DMS114 treated with DMSO at 0.1 percent for 48 hours (cell line): ENCODE measurements at regions not wholly inside any gene's neighbourhood (a gene's known extent, or its start where the extent isn't known, plus 50 kb on each side); places are given as distances from the start of the nearest gene placed in this dataset.
"Not testable (repeated sequence)": the region's sequence is repeated elsewhere in the genome, so short reads cannot be mapped to it uniquely, and the experiment has no call there.

ENCODE experiments used
- DNase-seq: peaks from one replicate; lab custom pipeline; 2025; ENCODE audit not compliant: unreplicated experiment; lab: John Stamatoyannopoulos, UW

DNA sequence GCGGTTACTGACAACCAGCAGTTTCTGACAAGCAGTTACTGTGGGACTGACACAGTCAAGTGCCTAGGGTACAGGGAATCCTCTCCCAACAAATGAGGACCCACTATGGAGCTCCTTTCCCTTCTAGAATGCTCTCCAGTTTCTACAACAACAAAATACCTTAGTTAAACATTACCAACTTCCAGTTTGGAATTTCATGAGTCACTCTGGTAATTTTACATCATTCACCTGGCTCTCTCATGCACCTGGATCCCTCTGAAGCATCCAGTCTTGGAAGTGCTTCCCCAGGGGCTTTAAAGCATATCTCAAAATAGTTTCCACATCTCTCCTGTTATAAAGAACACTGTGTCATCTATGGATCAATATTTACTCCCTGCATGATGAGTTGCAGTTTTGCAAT is 286.7 kb upstream of the SPTLC3 start:
- no peak for DNase-seq

DNA sequence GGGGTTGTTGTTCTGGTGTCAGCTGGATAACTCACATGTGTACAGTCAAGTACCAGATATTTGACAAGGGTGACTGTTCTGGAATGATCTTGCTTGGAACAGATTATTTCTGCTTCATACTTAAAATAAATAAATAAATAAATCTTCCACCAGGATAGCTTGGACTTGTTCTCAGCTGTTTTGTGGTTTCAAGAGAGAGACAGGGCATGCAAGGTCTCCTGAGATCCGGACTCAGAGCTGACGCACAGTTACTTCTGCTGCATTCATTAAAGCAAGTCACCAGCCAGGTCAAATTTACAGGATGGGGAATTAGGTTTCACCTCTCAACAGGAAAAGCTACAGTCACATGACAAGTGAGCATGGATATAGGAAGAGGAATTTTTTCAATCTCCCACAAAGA is 285.0 kb upstream of the SPTLC3 start:
- no peak for DNase-seq

DNA sequence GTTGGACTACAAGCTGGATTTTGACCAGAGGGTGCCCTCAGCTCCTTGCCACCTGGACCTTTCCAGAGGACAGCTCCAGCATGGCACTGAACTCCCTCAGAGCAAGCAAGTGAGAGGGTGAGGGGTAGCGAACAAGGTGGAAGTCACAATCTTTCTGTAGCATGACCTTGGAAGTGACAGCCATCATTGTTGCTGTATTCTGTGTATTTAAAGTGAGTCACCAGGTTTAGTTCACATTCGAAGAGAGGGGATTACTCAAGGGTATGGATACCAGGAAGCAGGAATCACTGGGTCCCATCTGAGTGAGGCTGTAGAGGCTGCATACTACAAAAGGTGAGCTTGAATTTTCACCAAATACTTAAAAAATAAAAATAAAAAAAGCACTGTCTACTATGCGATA is 280.0 kb upstream of the SPTLC3 start:
- DNase-seq, result no peak

GRCh38 chr20:12729326-12729725 is 279.4 kb upstream of the SPTLC3 start:
- no peak for DNase-seq

DNA sequence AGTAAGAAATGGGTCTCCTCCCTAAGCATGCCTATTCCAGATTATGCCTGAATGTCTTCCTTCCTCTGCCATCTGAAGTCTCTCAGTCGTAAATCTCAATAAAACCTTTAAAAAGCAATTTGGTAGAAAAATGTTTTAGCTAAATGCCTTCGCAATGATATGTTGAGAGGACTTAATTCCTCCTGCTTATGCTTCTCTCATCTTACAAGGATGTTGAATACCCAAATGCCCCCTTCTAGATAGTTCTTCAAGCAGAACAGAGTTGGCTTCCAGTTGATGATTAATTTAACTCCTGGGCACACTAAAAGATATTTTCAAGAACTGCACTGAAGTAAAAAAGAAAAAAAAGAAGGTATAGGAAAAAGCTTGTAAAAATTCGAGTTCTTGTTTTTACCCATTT is 275.0 kb upstream of the SPTLC3 start:
- no peak for DNase-seq

- DNase-seq, result no peak
Observed at GRCh38 chr20:12737497-12737896, 271.3 kb upstream of the SPTLC3 start.

- DNase-seq, result no peak
Observed at GRCh38 chr20:12737900-12738299, 270.9 kb upstream of the SPTLC3 start.

DNA sequence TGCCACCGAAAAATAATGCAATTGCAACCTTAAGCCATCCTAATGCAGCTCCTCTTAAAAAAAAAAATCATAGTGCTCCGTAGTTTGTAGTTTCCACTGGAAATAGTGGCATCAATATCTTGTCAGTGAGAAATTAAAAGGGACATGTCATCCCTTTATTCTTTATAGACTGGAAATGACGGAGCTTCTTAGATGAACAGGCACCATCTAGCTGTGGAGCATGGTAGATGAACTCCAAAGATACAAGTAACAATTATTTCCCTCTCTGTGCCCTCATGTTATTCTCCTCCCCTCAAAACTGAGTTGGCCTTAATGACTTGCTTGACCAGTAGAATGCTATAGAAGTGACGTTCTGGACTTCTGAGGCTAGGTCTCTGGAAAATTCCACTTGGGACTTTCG is 268.1 kb upstream of the SPTLC3 start:
- DNase-seq, result no peak

GRCh38 chr20:12744037-12744436 is 264.7 kb upstream of the SPTLC3 start:
- no peak for DNase-seq

DNA sequence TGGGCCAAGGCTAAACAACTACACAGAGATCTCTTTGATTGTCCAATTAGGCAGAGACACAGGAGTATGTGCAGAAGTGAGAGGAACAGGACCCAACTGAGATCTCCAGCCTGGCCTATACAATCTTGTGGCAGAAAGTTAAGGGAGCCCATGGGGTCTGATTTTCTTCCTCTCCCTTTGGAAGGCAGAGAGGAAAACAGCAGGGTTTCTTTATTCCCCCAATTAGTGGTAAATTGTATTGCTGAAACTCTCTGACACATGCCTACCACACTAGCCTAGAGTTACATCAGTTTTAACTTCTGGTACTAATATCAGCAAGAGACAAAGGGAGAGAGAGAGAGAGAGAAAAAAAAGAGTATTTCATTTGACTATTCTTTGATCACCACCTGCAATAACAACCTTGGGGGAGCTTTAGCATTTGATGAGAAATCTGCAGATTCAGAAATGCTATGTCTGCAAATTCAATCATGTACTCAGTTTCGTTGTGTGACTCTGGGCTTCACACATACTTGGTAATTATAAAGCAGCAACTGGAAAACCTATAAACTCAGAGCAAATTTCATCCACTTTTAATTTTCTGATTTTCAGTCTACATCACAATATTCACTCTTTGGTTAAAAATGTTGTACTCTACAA is 260.3 kb upstream of the SPTLC3 start:
- no peak for DNase-seq

DNA sequence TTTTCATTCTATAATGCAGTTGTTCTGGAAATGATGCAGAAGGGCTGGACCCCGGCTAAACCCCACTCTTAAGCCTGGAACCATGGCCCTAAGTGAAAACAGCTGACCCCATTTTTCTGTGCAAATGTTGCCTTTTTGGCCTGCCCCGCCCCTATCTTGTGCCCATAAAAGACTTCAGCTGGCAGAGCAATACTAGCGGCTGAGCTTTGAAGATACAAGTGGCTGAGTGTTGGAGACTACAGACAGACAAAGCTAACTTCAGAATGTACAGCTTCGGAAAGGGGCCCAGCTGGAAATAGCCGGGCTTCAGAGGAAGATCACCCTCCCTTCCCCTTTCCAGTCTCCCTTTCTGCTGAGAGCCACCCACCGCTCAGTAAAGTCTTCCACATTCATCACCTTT is 258.6 kb upstream of the SPTLC3 start:
- DNase-seq, result no peak

- not testable (repeated sequence) for DNase-seq
Observed at GRCh38 chr20:12752900-12753693, 255.7 kb upstream of the SPTLC3 start.

DNA sequence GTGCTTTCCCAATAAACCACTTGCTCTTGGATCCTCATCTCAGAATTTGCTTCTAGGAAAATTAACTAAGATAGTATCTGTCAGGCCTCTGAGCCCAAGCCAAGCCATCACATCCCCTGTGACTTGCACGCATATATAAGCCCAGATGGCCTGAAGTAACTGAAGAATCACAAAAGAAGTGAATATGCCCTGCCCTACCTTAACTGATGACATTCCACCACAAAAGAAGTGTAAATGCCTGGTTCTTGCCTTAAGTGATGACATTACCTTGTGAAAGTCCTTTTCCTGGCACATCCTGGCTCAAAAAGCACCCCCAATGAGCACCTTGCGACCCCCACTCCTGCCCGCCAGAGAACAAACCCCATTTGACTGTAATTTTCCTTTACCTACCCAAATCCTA is 255.0 kb upstream of the SPTLC3 start:
- DNase-seq, result not testable (repeated sequence)

DNA sequence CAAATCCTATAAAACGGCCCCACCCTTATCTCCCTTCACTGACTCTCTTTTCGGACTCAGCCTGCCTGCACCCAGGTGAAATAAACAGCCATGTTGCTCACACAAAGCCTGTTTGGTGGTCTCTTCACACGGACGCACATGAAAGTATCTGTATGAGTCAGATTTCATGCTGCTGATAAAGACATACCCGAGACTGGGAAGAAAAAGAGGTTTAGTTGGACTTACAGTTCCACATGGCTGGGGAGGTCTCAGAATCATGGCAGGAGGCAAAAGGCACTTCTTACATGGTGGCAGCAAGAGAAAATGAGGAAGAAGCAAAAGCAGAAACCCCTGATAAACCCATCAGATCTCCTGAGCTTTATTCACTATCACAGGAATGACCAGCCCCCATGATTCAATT is 249.3 kb upstream of the SPTLC3 start:
- not testable (repeated sequence) for DNase-seq

DNA sequence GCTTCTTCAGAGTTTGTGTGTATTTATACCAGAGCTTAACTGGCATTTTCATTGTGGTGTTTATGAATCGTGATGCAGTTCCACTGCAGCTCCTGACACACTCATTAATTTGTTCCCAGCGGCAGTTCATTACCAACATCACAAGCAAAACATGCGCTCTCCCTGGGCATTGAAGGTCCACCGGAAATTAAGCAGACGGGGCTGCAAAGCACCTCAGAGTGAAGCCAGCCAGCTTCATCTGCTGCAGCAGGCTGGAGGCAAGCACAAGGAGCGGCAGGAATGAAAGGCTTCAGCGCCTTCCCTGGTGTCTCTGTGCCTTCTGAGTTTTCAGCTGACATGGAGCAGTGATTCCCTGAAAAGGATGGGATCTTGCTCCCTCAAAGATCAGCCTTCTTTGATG is 246.0 kb upstream of the SPTLC3 start:
- no peak for DNase-seq

- DNase-seq, result no peak
Observed at GRCh38 chr20:12763406-12763805, 245.4 kb upstream of the SPTLC3 start.

GRCh38 chr20:12764053-12764452 is 244.7 kb upstream of the SPTLC3 start:
- no peak for DNase-seq

GRCh38 chr20:12764851-12765250 is 243.9 kb upstream of the SPTLC3 start:
- DNase-seq, result no peak

- DNase-seq, result no peak
Observed at GRCh38 chr20:12773936-12774335, 234.8 kb upstream of the SPTLC3 start.

DNA sequence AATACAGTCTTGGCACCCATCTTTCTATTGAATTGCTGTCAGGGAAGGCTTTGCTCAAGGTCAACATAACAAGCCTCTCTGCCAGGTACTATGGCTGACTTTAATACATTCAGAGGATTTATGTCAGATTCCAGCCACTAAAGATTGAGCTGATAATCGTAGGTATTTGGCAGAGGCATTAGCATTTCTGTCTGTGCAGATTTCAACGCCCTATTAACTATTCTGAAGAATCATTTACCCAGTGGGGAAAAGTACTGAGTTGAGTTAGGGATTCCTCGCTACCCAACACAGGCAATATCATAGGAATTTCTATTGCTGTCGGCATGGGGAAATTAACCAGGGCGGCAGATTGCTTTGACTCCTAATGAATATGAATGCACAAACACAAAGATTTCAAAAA is 233.7 kb upstream of the SPTLC3 start:
- DNase-seq, result no peak

GRCh38 chr20:12777016-12777415 is 231.8 kb upstream of the SPTLC3 start:
- no peak for DNase-seq

DNA sequence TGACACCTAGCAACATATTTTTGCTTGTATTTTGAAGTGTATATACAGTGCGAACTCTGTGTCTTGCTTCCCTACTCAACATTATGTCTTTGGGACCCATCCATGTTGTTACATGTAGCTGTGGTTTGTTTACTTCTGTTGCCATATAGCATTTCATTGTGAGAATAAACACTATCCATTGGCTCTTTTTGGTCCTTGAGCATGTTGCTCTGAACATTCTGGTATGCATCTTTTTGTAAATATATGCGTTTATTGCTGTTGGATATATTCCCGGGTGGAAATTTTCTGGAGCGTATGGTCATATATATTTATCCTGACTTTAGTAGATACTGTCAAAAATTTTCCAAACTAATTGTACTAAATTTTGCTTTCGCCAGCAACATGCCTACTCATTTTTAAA is 222.5 kb upstream of the SPTLC3 start:
- DNase-seq, result no peak
